ENCODE measurements at regions not wholly inside any gene's neighbourhood (a gene's known extent, or its start where the extent isn't known, plus 50 kb on each side); places are given as distances from the start of the nearest gene placed in this dataset.

DNA sequence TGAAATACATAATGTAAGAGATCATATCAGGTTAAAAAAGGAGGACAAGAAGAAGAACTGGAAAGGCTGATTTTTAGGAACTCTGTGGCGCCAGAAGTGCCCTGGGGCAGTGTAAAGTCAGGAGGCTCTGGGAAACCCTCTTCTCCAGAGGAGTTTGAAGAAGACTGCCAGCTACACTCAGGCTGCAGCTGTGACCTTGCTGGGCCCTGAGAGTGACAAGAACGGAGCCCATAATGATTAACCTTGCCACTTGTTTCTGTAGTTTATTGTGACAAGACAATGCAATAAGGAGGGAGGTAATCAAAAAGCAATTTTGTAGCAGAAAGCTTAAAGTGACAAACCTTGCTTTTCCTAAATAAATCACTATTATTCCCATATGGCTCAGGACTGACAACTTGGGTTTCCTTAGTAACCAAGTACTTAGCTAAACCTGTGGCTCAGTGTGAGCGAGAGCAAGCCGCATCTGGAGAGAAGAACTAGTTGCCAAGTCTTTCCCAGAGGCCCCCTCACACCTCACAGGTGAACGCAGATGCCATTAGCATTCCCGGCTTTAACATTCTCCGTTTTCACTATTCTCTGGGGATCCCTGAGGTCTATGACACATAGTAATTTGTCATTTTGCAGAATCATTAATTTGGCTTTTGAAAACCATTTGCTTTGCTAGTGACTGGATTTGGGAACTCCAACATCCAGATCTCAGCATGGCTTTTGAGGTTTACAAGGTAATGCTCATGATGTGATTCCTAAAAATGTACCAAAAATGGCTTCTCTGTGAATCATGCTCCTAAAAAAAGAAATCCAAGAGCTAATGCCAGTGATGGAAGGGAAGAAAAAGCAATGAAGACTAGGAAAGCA is 115.9 kb downstream of the OMA1 start:
- H3K27me3 ChIP-seq (ENCODE audit: control insufficient read depth in 4 of 4, insufficient read depth in 4 of 4, low read length in 3 of 4), result no peaks in the 10 kb centered on the region
- H3K9me3 ChIP-seq (ENCODE audit: control insufficient read depth in 4 of 4, low read length in 3 of 4), result no peaks in the 10 kb centered on the region
- no peaks in the 10 kb centered on the region for H3K4me1 ChIP-seq (ENCODE audit: control insufficient read depth in 4 of 4, insufficient read depth in 4 of 4, low read length in 3 of 4)
- H3K36me3 ChIP-seq (ENCODE audit: control insufficient read depth in 4 of 4, insufficient read depth in 3 of 4, low read depth in 1 of 4, low read length in 3 of 4), result no peaks in the 10 kb centered on the region
- no peak for TF ChIP-seq TAF1 (conservative IDR thresholded peaks at IDR 0.05)
- TF ChIP-seq SP1 (IDR thresholded peaks at IDR 0.05), result no peak
- TF ChIP-seq HNF4G (IDR thresholded peaks at IDR 0.05), result no peak
- TF ChIP-seq, protein P1, sequence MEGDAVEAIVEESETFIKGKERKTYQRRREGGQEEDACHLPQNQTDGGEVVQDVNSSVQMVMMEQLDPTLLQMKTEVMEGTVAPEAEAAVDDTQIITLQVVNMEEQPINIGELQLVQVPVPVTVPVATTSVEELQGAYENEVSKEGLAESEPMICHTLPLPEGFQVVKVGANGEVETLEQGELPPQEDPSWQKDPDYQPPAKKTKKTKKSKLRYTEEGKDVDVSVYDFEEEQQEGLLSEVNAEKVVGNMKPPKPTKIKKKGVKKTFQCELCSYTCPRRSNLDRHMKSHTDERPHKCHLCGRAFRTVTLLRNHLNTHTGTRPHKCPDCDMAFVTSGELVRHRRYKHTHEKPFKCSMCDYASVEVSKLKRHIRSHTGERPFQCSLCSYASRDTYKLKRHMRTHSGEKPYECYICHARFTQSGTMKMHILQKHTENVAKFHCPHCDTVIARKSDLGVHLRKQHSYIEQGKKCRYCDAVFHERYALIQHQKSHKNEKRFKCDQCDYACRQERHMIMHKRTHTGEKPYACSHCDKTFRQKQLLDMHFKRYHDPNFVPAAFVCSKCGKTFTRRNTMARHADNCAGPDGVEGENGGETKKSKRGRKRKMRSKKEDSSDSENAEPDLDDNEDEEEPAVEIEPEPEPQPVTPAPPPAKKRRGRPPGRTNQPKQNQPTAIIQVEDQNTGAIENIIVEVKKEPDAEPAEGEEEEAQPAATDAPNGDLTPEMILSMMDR (IDR thresholded peaks at IDR 0.05; ENCODE audit: low read depth, low read length, missing input control), result no peak
- no peak for TF ChIP-seq YY1 (IDR thresholded peaks at IDR 0.05)
- no peak for TF ChIP-seq FOXA2 (IDR thresholded peaks at IDR 0.05)
- TF ChIP-seq ATF3 (IDR thresholded peaks at IDR 0.05), result no peak
- no peak for TF ChIP-seq JUND (IDR thresholded peaks at IDR 0.05)
- TF ChIP-seq MAX (IDR thresholded peaks at IDR 0.05), result no peak
- no peak for TF ChIP-seq GABPA (IDR thresholded peaks at IDR 0.05 in 1 of 2, conservative IDR thresholded peaks at IDR 0.05 in 1 of 2)
- no peak for TF ChIP-seq RXRA (IDR thresholded peaks at IDR 0.05)
- TF ChIP-seq RAD21 (IDR thresholded peaks at IDR 0.05), result no peak
- TF ChIP-seq EGR1 (IDR thresholded peaks at IDR 0.05; ENCODE audit: low read depth in 2 of 2), result no peak
- no peak for TF ChIP-seq FOXA1 (IDR thresholded peaks at IDR 0.05)
- TF ChIP-seq NR2F2 (IDR thresholded peaks at IDR 0.05), result no peak
- TF ChIP-seq, protein P2, sequence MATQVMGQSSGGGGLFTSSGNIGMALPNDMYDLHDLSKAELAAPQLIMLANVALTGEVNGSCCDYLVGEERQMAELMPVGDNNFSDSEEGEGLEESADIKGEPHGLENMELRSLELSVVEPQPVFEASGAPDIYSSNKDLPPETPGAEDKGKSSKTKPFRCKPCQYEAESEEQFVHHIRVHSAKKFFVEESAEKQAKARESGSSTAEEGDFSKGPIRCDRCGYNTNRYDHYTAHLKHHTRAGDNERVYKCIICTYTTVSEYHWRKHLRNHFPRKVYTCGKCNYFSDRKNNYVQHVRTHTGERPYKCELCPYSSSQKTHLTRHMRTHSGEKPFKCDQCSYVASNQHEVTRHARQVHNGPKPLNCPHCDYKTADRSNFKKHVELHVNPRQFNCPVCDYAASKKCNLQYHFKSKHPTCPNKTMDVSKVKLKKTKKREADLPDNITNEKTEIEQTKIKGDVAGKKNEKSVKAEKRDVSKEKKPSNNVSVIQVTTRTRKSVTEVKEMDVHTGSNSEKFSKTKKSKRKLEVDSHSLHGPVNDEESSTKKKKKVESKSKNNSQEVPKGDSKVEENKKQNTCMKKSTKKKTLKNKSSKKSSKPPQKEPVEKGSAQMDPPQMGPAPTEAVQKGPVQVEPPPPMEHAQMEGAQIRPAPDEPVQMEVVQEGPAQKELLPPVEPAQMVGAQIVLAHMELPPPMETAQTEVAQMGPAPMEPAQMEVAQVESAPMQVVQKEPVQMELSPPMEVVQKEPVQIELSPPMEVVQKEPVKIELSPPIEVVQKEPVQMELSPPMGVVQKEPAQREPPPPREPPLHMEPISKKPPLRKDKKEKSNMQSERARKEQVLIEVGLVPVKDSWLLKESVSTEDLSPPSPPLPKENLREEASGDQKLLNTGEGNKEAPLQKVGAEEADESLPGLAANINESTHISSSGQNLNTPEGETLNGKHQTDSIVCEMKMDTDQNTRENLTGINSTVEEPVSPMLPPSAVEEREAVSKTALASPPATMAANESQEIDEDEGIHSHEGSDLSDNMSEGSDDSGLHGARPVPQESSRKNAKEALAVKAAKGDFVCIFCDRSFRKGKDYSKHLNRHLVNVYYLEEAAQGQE (IDR thresholded peaks at IDR 0.05), result no peak
- no peak overlapping the region for H3K27ac ChIP-seq (ENCODE audit: low read depth in 1 of 2, low read length in 2 of 2)
- no peak overlapping the region for H3K9ac ChIP-seq (ENCODE audit: low read depth in 1 of 2, low read length in 2 of 2)
- DNase-seq (ENCODE audit: low spot score), result no peak
- H3K4me3 ChIP-seq (ENCODE audit: low read depth in 1 of 3, low read length in 3 of 3), result no peak overlapping the region
- WGBS, result 92% methylated on average over 7 of the region's 7 CpGs

GRCh38 chr1:58426918-58427317 is 119.6 kb downstream of the OMA1 start:
- H3K9ac ChIP-seq (ENCODE audit: low read depth in 1 of 2, low read length in 2 of 2), result no peak overlapping the region
- DNase-seq (ENCODE audit: low spot score), result no peak
- H3K9me3 ChIP-seq (ENCODE audit: control insufficient read depth in 4 of 4, low read length in 3 of 4), result no peaks in the 10 kb centered on the region
- no peaks in the 10 kb centered on the region for H3K36me3 ChIP-seq (ENCODE audit: control insufficient read depth in 4 of 4, insufficient read depth in 3 of 4, low read depth in 1 of 4, low read length in 3 of 4)
- H3K27me3 ChIP-seq (ENCODE audit: control insufficient read depth in 4 of 4, insufficient read depth in 4 of 4, low read length in 3 of 4), result no peaks in the 10 kb centered on the region
- no peaks in the 10 kb centered on the region for H3K4me1 ChIP-seq (ENCODE audit: control insufficient read depth in 4 of 4, insufficient read depth in 4 of 4, low read length in 3 of 4)
- 86% methylated on average over 2 of the region's 2 CpGs for WGBS
- no peak overlapping the region for H3K27ac ChIP-seq (ENCODE audit: low read depth in 1 of 2, low read length in 2 of 2)
- no peak overlapping the region for H3K4me3 ChIP-seq (ENCODE audit: low read depth in 1 of 3, low read length in 3 of 3)
- TF ChIP-seq, protein P3, sequence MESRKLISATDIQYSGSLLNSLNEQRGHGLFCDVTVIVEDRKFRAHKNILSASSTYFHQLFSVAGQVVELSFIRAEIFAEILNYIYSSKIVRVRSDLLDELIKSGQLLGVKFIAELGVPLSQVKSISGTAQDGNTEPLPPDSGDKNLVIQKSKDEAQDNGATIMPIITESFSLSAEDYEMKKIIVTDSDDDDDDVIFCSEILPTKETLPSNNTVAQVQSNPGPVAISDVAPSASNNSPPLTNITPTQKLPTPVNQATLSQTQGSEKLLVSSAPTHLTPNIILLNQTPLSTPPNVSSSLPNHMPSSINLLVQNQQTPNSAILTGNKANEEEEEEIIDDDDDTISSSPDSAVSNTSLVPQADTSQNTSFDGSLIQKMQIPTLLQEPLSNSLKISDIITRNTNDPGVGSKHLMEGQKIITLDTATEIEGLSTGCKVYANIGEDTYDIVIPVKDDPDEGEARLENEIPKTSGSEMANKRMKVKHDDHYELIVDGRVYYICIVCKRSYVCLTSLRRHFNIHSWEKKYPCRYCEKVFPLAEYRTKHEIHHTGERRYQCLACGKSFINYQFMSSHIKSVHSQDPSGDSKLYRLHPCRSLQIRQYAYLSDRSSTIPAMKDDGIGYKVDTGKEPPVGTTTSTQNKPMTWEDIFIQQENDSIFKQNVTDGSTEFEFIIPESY (IDR thresholded peaks at IDR 0.05), result no peak
- TF ChIP-seq JUND (IDR thresholded peaks at IDR 0.05) (no peak), TAF1 (conservative IDR thresholded peaks at IDR 0.05) (no peak), FOXA1 (IDR thresholded peaks at IDR 0.05) (no peak), YY1 (IDR thresholded peaks at IDR 0.05) (no peak), MAX (IDR thresholded peaks at IDR 0.05) (no peak), RAD21 (IDR thresholded peaks at IDR 0.05) (no peak), HNF4A (conservative IDR thresholded peaks at IDR 0.05) (no peak), SP1 (IDR thresholded peaks at IDR 0.05) (no peak), ATF3 (IDR thresholded peaks at IDR 0.05) (no peak), HNF4G (IDR thresholded peaks at IDR 0.05) (no peak), NR2F2 (IDR thresholded peaks at IDR 0.05) (no peak), RXRA (IDR thresholded peaks at IDR 0.05) (no peak)
- TF ChIP-seq, protein P2 (IDR thresholded peaks at IDR 0.05), result no peak

All from liver (tissue), 8 donors.